WTC11 (cell line): ENCODE measurements at regions not wholly inside any gene's neighbourhood (a gene's known extent, or its start where the extent isn't known, plus 50 kb on each side); places are given as distances from the start of the nearest gene placed in this dataset.

Source experiments
- ATAC-seq: fragments of 200-7000 bp; cut with Tn5 transposase; 2 replicates; pipeline ENCODE4 v1.10.0; 2021; ENCODE audit warnings: mild to moderate bottlenecking, moderate library complexity
- CTCF ChIA-PET: fragments of 300-600 bp; sonication (Branson Sonifier 250); formaldehyde crosslinking; loops from one replicate; lab custom pipeline; 2021; ENCODE audit warnings: antibody characterized with exemption; lab: Charles Lee
- POLR2A ChIA-PET: fragments of 350-600 bp; sonication (Branson Sonifier 250); formaldehyde crosslinking; loops from one replicate; lab custom pipeline; 2021; ENCODE audit warnings: antibody characterized with exemption; lab: Charles Lee
- DNase-seq: peaks from one replicate; pipeline ENCODE4 v3.0.0; 2021; ENCODE audit warnings: low spot score
- H3K27ac Mint-ChIP-seq: 2 replicates; pipeline ENCODE4 v1.8.0; 2021; ENCODE audit warnings: mixed read lengths
- H3K27me3 Mint-ChIP-seq: 2 replicates; pipeline ENCODE4 v1.8.0; 2021; ENCODE audit warnings: low read depth, mild to moderate bottlenecking, moderate library complexity, mixed read lengths
- H3K36me3 Mint-ChIP-seq: 2 replicates; pipeline ENCODE4 v1.8.0; 2021; ENCODE audit warnings: mixed read lengths
- H3K4me1 Mint-ChIP-seq: 2 replicates; pipeline ENCODE4 v1.8.0; 2022; ENCODE audit warnings: mixed read lengths
- H3K4me3 Mint-ChIP-seq: 2 replicates; pipeline ENCODE4 v1.8.0; 2021; ENCODE audit warnings: mild to moderate bottlenecking, moderate library complexity, mixed read lengths
- H3K9me3 Mint-ChIP-seq: 2 replicates; pipeline ENCODE4 v1.8.0; 2021; ENCODE audit warnings: mixed read lengths
- ESRRA ChIP-seq: sonication (generic); formaldehyde crosslinking; IDR thresholded peaks from 2 replicates; pipeline ENCODE4 v1.8.1; 2022; ENCODE audit warnings: mild to moderate bottlenecking, missing genetic modification reagents, borderline replicate concordance
- IRF1 ChIP-seq: sonication (generic); formaldehyde crosslinking; IDR thresholded peaks from 2 replicates; pipeline ENCODE4 v1.8.0; 2023; ENCODE audit warnings: missing genetic modification reagents
- PREB ChIP-seq: sonication (generic); formaldehyde crosslinking; IDR thresholded peaks from 2 replicates; pipeline ENCODE4 v1.8.1; 2022; ENCODE audit warnings: mild to moderate bottlenecking, missing genetic modification reagents, moderate library complexity, borderline replicate concordance
- TCF7 ChIP-seq: sonication (generic); formaldehyde crosslinking; IDR thresholded peaks from 2 replicates; pipeline ENCODE4 v1.8.0; 2022; ENCODE audit warnings: mild to moderate bottlenecking, low read depth, missing genetic modification reagents, moderate library complexity
- TEAD1 ChIP-seq: sonication (generic); formaldehyde crosslinking; IDR thresholded peaks from 2 replicates; pipeline ENCODE4 v1.8.0; 2022; ENCODE audit warnings: mild to moderate bottlenecking, missing genetic modification reagents
- USF2 ChIP-seq: sonication (generic); formaldehyde crosslinking; IDR thresholded peaks from 2 replicates; pipeline ENCODE4 v1.8.1; 2023; ENCODE audit warnings: mild to moderate bottlenecking, missing genetic modification reagents, moderate library complexity
- ZBTB21 ChIP-seq: sonication (generic); formaldehyde crosslinking; IDR thresholded peaks from 2 replicates; pipeline ENCODE4 v1.8.1; 2023; ENCODE audit warnings: mild to moderate bottlenecking, missing genetic modification reagents, borderline replicate concordance
- ZBTB43 ChIP-seq: sonication (generic); formaldehyde crosslinking; IDR thresholded peaks from 2 replicates; pipeline ENCODE4 v1.8.1; 2023; ENCODE audit warnings: mild to moderate bottlenecking, missing genetic modification reagents
- ZNF281 ChIP-seq: sonication (generic); formaldehyde crosslinking; IDR thresholded peaks from 2 replicates; pipeline ENCODE4 v1.8.0; 2023; ENCODE audit warnings: mild to moderate bottlenecking, missing genetic modification reagents
- ZNF396 ChIP-seq: fragments of 250-450 bp; sonication (Bioruptor Pico); IDR thresholded peaks from 2 replicates; pipeline ENCODE4 v1.8.0; 2021; ENCODE audit warnings: mild to moderate bottlenecking, moderate library complexity, borderline replicate concordance
- ZNF532 ChIP-seq: fragments of 250-450 bp; sonication (Bioruptor Pico); IDR thresholded peaks from 2 replicates; pipeline ENCODE4 v1.9.0; 2021; ENCODE audit warnings: mild to moderate bottlenecking, borderline replicate concordance

GRCh38 chr2:145593280-145593679, 1073.4 kb upstream of the ZEB2 start (continued):
- TF ChIP-seq ZNF281 (CRISPR knock-in tag) (no peak), USF2 (CRISPR knock-in tag) (no peak), IRF1 (CRISPR knock-in tag) (no peak), TCF7 (CRISPR knock-in tag) (no peak), ZNF396 (CRISPR knock-in tag) (no peak), ZBTB43 (CRISPR knock-in tag) (no peak), ESRRA (CRISPR knock-in tag) (no peak), ZBTB21 (CRISPR knock-in tag) (no peak)

- Mint-ChIP-seq H3K27me3 (no peaks in the 10 kb centered on the region), H3K27ac (peak overlapping the region; percentile 57; the same call in 1 of the 2 replicates), H3K4me1 (peaks cover 41% of the 10 kb centered on the region), H3K4me3 (no peak overlapping the region), H3K9me3 (no peaks in the 10 kb centered on the region), H3K36me3 (no peaks in the 10 kb centered on the region)
- ChIA-PET POLR2A (no interaction called here), CTCF (no interaction called here)
- peak; percentile 67 for ATAC-seq
- TF ChIP-seq ZNF532 (no peak), PREB (CRISPR knock-in tag) (no peak), TEAD1 (CRISPR knock-in tag) (peak; percentile 47; the same call in 1 of the 2 replicates)
- DNase-seq, result no peak
Measured at GRCh38 chr2:145592361-145592760, 1072.4 kb upstream of the ZEB2 start.
